ENCODE measurements at regions not wholly inside any gene's neighbourhood (a gene's known extent, or its start where the extent isn't known, plus 50 kb on each side); places are given as distances from the start of the nearest gene placed in this dataset.

- TF ChIP-seq ATF7 (IDR thresholded peaks at IDR 0.05; ENCODE audit: low read depth) (no peak), STAT3 (IDR thresholded peaks at IDR 0.05; ENCODE audit: low read depth, low read length) (no peak), IRF3 (IDR thresholded peaks at IDR 0.05) (no peak)
Measured at GRCh38 chr17:55830699-55831471, 80.0 kb downstream of the PCTP start.
